ENCODE measurements at regions not wholly inside any gene's neighbourhood (a gene's known extent, or its start where the extent isn't known, plus 50 kb on each side); places are given as distances from the start of the nearest gene placed in this dataset.
A peak's percentile ranks its signal among the peaks of the same experiment; 100 is the strongest.

DNA sequence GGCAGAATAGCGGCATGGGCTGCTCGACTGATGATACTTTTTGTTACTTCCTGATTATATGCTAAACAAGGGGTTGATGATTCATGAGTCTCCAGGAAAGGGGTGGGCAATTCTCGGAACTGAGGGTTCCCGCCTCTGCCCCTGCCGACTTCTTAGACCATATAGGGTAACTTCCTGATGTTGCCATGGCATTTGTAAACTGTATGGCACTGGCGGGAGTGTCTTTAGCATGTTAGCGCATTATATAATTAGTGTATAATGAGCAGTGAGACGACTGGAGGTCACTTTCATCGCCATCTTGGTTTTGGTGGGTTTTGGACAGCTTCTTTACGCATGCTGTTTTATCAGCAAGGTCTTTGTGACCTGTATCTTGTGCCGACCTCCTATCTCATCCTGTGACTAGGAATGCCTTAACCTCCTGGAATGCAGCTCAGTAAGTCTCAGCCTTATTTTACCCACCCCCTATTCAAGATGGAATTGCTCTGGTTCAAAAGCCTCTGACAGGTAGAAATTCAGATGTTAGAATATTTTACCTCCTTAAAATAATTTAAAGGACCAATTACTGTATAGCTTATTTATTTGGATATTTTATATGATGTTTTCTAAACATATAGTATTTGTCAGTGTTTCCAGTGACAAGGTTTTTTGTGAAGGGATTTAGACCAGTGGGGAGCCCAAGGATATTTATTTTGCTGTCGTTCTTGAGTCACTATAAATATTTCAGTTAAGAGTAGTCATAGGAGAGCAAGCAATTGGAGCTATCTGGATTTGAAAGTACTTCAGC, 90.1 kb upstream of the PIK3CG start:
- peaks cover 84% of the 10 kb centered on the region for H3K4me1 ChIP-seq (replicated peaks)

DNA sequence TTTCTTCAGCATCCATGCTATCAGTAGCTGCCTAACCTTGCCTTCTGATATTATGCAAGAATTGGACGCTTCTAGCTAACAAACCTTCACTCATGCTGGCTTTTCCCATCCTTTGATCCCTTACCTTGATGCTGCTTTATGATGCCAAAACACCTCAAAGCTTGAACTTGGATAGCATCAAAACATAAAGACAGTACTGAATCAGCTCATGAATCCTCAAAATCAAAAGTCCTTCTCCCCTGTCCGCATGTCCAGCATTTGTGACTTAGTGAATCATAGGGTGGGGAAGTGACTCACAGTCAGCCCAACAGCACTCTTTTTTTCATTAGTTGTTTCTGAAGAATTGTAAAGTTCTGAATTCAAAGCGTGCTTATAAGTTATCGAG, 89.5 kb upstream of the PIK3CG start:
- no peaks in the 10 kb centered on the region for H3K9me3 ChIP-seq (replicated peaks)
- peak overlapping the region; percentile 96 for H3K27ac ChIP-seq
- H3K36me3 ChIP-seq: peaks cover 43% of the 10 kb centered on the region
- no peaks in the 10 kb centered on the region for H3K27me3 ChIP-seq (replicated peaks)
- peak overlapping the region; percentile 40 for H3K4me3 ChIP-seq
- peak; percentile 67 to 86 for DNase-seq (ENCODE audit: low read depth in 1 of 2, low spot score in 2 of 2)
- H3K4me1 ChIP-seq (replicated peaks): peaks cover 87% of the 10 kb centered on the region

More for the DNA sequence above, 90.1 kb upstream of the PIK3CG start:
- peaks cover 37% of the 10 kb centered on the region for H3K36me3 ChIP-seq
- H3K4me3 ChIP-seq: peak overlapping the region; percentile 40
- H3K9me3 ChIP-seq (replicated peaks): no peaks in the 10 kb centered on the region
- DNase-seq (ENCODE audit: low read depth in 1 of 2, low spot score in 2 of 2): peak; percentile 95 to 97
- no peaks in the 10 kb centered on the region for H3K27me3 ChIP-seq (replicated peaks)
- H3K27ac ChIP-seq: peak overlapping the region; percentile 96

GRCh38 chr7:106775975-106776607, 89.0 kb upstream of the PIK3CG start:
- H3K4me3 ChIP-seq: peak overlapping the region; percentile 40

GRCh38 chr7:106776618-106777347, 88.3 kb upstream of the PIK3CG start:
- H3K4me3 ChIP-seq: peak overlapping the region; percentile 40
- H3K27ac ChIP-seq: peak overlapping the region; percentile 96
- H3K9me3 ChIP-seq (replicated peaks): peaks cover 2% of the 10 kb centered on the region; the same call in 1 of the 2 replicates
- no peaks in the 10 kb centered on the region for H3K27me3 ChIP-seq (replicated peaks)
- H3K36me3 ChIP-seq: peaks cover 55% of the 10 kb centered on the region
- H3K4me1 ChIP-seq (replicated peaks): peaks cover 83% of the 10 kb centered on the region
- no peak for DNase-seq (ENCODE audit: low read depth in 1 of 2, low spot score in 2 of 2)

More at GRCh38 chr7:106775975-106776607, 89.0 kb upstream of the PIK3CG start:
- no peaks in the 10 kb centered on the region for H3K27me3 ChIP-seq (replicated peaks)
- H3K36me3 ChIP-seq: peaks cover 49% of the 10 kb centered on the region
- peaks cover 2% of the 10 kb centered on the region; the same call in 1 of the 2 replicates for H3K9me3 ChIP-seq (replicated peaks)
- DNase-seq (ENCODE audit: low read depth in 1 of 2, low spot score in 2 of 2): no peak
- peaks cover 85% of the 10 kb centered on the region for H3K4me1 ChIP-seq (replicated peaks)
- H3K27ac ChIP-seq: peak overlapping the region; percentile 96

DNA sequence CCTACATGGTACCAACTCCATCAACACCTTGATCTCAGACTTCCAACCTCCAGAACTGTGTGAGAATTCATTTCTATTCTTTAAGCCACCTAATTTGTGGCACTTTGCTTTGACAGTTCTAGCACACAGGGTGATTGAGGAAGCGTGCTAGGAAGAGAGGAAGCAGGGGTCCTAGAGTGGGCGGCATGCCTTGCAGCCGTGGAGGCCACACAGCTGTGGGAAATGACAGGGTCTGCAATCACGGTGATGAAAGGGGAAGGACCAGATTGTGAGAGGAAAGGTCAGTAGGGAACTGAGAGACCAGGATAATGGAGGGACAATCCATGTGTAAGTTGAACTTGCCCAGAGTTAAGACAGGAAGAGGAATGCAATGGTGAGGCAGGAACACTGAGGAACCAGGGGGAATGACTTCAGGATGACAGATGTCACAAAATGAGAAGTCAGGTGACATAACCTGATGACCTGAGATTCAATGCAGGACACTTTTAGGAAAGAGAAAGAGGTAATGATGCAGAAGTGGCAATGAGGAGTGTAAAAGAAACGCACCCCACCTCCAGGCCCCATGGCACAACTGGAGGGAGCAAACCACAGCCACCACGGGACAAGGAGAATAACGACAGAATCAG, 87.3 kb upstream of the PIK3CG start:
- no peak overlapping the region for H3K4me3 ChIP-seq

GRCh38 chr7:106778656-106779250, 86.3 kb upstream of the PIK3CG start:
- DNase-seq (ENCODE audit: low read depth in 1 of 2, low spot score in 2 of 2): peak in 1 of 2 experiments; percentile 61
- H3K4me1 ChIP-seq (replicated peaks): peaks cover 66% of the 10 kb centered on the region
- H3K27ac ChIP-seq: peak overlapping the region; percentile 30; the same call in 1 of the 2 replicates
- peaks cover 2% of the 10 kb centered on the region; the same call in 1 of the 2 replicates for H3K9me3 ChIP-seq (replicated peaks)
- no peaks in the 10 kb centered on the region for H3K27me3 ChIP-seq (replicated peaks)
- H3K4me3 ChIP-seq: no peak overlapping the region
- H3K36me3 ChIP-seq: peaks cover 65% of the 10 kb centered on the region

More for the DNA sequence above, 87.3 kb upstream of the PIK3CG start:
- H3K9me3 ChIP-seq (replicated peaks): peaks cover 2% of the 10 kb centered on the region; the same call in 1 of the 2 replicates
- no peak overlapping the region for H3K27ac ChIP-seq
- H3K4me1 ChIP-seq (replicated peaks): peaks cover 76% of the 10 kb centered on the region
- peaks cover 64% of the 10 kb centered on the region for H3K36me3 ChIP-seq
- DNase-seq (ENCODE audit: low read depth in 1 of 2, low spot score in 2 of 2): no peak
- H3K27me3 ChIP-seq (replicated peaks): no peaks in the 10 kb centered on the region

DNA sequence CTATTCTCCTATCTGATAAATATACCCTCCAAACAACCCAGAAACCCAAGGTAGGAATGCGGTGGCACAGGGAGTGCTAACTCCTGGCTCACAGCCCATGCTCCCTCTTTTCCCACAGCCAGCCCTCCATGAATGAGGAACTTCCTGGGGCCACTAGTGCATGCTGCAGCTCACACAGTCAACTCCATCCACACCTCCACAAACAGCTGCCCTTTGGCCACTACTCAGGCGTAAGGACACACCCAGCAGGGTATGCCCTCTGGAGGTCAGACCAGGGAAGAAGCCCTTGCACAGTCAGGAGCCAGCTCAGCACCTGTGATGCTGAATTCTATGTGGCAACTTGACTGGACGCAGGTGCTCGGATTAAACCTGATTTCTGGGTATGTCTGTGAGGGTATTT, 85.2 kb upstream of the PIK3CG start:
- H3K27me3 ChIP-seq (replicated peaks): no peaks in the 10 kb centered on the region
- no peak for DNase-seq (ENCODE audit: low read depth in 1 of 2, low spot score in 2 of 2)

GRCh38 chr7:106781007-106781406, 84.1 kb upstream of the PIK3CG start:
- Histone ChIP-seq H3K27me3 (replicated peaks) (no peaks in the 10 kb centered on the region), H3K27ac (peak overlapping the region; percentile 14; the same call in 1 of the 2 replicates), H3K4me1 (replicated peaks) (peaks cover 49% of the 10 kb centered on the region), H3K4me3 (no peak overlapping the region), H3K9me3 (replicated peaks) (peaks cover 2% of the 10 kb centered on the region; the same call in 1 of the 2 replicates), H3K36me3 (peaks cover 81% of the 10 kb centered on the region)
- no peak for DNase-seq (ENCODE audit: low read depth in 1 of 2, low spot score in 2 of 2)

More for the DNA sequence above, 85.2 kb upstream of the PIK3CG start:
- Histone ChIP-seq H3K9me3 (replicated peaks) (peaks cover 2% of the 10 kb centered on the region; the same call in 1 of the 2 replicates), H3K27ac (no peak overlapping the region), H3K4me3 (no peak overlapping the region), H3K36me3 (peaks cover 75% of the 10 kb centered on the region), H3K4me1 (replicated peaks) (peaks cover 57% of the 10 kb centered on the region)

DNA sequence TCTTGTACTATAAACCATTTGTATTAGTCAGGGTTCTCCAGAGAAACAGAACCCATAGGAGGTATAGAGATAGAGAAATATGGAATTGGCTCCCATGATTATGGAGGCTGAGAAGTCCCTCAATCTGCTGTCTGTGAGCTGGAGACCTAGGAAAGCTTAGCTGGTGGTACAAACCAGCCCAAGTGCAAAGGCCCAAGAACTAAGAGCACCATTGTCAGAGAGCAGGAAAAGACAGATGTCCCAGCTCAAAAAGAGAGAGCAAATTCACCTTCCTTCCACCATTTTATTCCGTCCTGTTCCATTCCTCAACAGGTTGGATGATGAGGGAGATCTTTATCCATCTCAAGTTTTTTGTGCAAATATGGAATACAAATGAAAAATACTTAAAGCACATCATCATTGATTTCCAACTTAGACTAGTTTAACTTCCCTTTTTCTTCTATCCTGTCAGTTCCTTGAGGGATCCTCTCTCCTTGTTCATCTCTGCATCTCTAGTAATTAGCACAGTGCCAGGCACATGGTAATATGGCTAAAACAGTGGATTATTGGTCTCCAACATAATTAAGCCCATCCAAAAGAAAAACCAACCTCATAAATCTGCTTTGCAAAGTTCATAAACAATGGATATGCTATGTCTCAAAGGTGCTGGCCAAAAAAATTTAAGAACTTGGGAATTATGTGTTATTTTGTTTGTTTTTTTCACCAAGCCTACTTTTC, 83.1 kb upstream of the PIK3CG start:
- no peaks in the 10 kb centered on the region for H3K27me3 ChIP-seq (replicated peaks)

GRCh38 chr7:106783286-106783685, 81.8 kb upstream of the PIK3CG start:
- peaks cover 2% of the 10 kb centered on the region; the same call in 1 of the 2 replicates for H3K9me3 ChIP-seq (replicated peaks)
- H3K27ac ChIP-seq: no peak overlapping the region
- H3K36me3 ChIP-seq: peaks cover 60% of the 10 kb centered on the region
- DNase-seq (ENCODE audit: low read depth in 1 of 2, low spot score in 2 of 2): no peak
- no peak overlapping the region for H3K4me3 ChIP-seq
- no peaks in the 10 kb centered on the region for H3K27me3 ChIP-seq (replicated peaks)
- peaks cover 26% of the 10 kb centered on the region for H3K4me1 ChIP-seq (replicated peaks)

More for the DNA sequence above, 83.1 kb upstream of the PIK3CG start:
- no peak overlapping the region for H3K27ac ChIP-seq
- H3K9me3 ChIP-seq (replicated peaks): peaks cover 2% of the 10 kb centered on the region; the same call in 1 of the 2 replicates
- H3K36me3 ChIP-seq: peaks cover 73% of the 10 kb centered on the region
- no peak for DNase-seq (ENCODE audit: low read depth in 1 of 2, low spot score in 2 of 2)
- no peak overlapping the region for H3K4me3 ChIP-seq
- peaks cover 39% of the 10 kb centered on the region for H3K4me1 ChIP-seq (replicated peaks)

- Histone ChIP-seq H3K9me3 (replicated peaks) (peaks cover 3% of the 10 kb centered on the region; the same call in 1 of the 2 replicates), H3K27me3 (replicated peaks) (no peaks in the 10 kb centered on the region), H3K36me3 (peaks cover 44% of the 10 kb centered on the region), H3K4me3 (no peak overlapping the region), H3K4me1 (replicated peaks) (no peaks in the 10 kb centered on the region), H3K27ac (no peak overlapping the region)
- no peak for DNase-seq (ENCODE audit: low read depth in 1 of 2, low spot score in 2 of 2)
Measured at GRCh38 chr7:106788637-106789036, 76.4 kb upstream of the PIK3CG start.

GRCh38 chr7:106791526-106791925, 73.6 kb upstream of the PIK3CG start:
- Histone ChIP-seq H3K4me3 (no peak overlapping the region), H3K36me3 (peaks cover 37% of the 10 kb centered on the region), H3K27me3 (replicated peaks) (no peaks in the 10 kb centered on the region), H3K9me3 (replicated peaks) (peaks cover 3% of the 10 kb centered on the region; the same call in 1 of the 2 replicates), H3K27ac (no peak overlapping the region), H3K4me1 (replicated peaks) (peaks cover 9% of the 10 kb centered on the region)
- no peak for DNase-seq (ENCODE audit: low read depth in 1 of 2, low spot score in 2 of 2)
